ENCODE measurements at regions not wholly inside any gene's neighbourhood (a gene's known extent, or its start where the extent isn't known, plus 50 kb on each side); places are given as distances from the start of the nearest gene placed in this dataset.
A peak's percentile ranks its signal among the peaks of the same experiment; 100 is the strongest.

DNA sequence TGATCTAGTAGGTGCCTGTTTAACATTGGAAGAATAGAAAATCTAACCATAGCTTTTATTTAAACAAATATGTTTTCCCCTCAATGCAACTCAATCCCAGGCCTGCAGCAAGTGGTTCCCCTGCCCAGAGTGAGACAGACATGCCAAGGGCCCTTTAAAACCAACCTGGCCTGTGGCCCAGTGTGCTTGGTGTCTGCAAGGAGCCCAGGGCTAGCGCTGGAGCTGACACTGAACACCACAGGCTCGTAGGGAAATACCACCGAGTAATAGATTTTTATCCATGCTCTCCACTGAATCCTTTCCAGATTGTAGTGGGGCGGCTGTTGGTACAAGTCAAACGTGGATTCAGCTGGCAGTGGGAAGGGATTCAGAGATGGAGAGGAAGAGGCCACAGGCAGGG is 95.6 kb upstream of the NRXN3 start:
- DNase-seq, result no peak

DNA sequence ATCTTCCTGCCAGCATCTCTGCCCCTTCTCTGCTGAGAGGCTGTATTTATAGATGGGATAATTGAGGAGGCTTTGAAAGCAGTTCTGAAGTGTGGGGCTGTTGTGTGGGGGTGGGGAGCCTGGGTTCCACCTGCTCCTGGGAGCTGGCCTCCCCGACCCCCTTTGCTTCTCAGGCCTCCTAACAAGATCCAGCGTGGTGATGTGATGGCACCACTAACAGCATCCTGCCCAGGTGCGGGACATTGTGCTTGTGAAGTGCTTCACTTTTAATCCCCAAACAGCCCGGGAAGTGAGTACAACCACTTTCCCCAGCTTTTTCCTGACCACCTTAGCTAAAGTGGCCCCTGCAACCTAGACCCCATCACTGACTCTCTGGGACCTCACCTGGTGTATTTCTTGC is 95.1 kb upstream of the NRXN3 start:
- DNase-seq, result no peak

DNA sequence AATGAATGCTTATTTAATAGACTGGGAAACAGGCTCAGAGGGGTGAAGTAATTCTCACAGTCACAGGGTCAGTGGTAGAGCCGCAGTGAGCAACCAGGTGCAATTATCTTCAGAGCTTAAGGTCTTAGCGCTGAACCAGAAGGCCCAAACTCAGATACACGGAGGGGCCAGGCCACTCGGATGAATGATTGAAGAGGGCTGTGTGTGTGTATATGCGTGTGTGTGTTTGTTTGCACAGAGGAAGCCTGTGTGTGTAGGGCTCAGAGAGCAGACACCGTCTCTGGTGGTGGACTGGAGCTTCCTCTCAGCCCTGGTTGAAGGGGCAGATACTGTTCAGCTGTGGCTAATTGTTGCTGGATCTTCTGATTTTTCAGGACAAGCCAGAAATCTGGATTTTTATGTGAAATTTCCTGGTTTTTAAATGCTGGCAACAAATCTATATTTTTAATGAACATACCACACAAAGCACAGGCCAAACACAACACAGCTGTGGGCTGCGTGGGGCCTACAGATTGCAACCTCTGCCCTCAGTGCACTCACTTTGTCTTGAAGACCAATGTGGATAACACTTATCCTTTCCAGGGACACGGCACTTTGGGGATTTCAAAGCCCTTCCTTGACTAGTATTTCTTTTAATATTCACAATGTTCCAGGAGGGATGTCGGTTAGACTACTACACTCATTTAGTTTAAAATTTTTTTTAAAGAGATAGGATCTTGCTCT is 94.5 kb upstream of the NRXN3 start:
- DNase-seq, result no peak

DNA sequence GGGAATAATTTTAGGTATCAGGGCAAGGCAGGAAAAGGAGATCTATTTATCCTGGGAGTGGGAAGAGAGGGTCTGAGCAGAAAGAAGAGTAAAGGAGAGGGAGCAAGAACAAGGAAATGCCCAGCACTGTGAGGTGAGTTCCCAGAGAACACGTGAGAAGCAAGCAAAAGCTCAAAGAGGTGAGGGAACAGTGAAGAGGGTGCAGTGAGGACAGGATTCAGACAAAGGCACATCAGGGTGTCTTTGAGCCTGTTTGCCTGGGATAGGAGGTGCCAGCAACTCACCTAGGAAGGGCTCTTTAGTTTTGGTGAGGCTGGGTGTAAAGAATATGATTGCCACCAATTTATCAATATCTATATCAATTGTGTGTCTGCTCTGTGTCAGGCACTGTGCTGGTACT is 88.9 kb upstream of the NRXN3 start:
- no peak for DNase-seq

DNA sequence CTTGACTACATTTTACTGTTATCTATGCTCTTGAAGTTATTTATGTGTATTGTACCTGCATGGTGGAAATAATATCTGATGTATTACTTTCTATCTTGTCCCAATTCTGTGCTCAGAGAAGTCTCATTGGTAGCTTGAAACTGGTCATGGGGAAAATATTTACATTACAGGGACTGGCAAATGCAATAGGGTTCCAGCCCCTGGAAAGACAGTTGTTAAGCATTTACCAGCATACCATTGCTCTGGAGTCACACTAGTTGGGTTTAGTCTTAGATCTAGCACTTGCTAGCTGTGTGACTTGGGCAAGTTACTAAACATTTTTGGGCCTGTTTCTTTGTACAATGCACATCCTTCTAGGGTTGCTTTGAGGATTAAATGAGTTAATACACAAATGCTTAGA is 86.3 kb upstream of the NRXN3 start:
- no peak for DNase-seq

DNA sequence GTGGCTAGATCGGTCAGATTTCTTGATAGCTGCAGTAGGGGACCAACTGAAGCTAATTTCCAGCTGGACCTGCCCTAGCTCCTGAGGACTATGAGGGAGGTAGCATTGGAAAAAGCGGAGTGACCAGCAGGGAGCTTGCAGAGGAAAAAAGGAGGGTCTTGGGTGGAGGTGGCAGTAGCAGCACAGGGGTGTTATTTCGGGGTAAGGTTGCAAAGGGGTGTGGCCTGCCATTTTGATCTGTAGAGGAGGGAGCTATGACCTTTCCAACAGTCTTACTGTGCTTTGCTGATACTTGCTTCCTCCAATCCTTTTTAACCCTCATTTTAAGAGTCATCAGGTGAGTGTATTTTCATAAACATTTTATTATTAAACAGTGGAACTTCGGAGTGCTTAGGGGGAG is 83.8 kb upstream of the NRXN3 start:
- DNase-seq, result no peak

DNA sequence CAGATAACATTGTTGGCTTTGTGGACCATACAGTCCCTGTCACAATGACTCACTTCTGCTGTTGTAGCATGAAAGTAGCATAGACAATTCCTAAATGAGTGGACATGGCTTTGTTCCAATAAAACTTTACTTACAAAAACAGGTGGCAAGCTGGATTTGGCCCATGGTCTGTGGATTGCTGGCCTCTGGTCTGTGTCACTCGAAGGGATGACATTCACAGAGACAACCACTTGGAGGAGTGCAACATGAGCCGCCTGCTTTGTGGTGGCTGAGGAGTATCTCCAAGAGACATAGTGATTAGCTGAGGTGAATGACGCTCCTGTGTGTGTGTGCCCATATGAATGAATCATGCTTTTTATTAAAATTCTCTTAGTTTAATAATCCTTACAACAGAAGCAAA is 81.3 kb upstream of the NRXN3 start:
- no peak for DNase-seq

DNA sequence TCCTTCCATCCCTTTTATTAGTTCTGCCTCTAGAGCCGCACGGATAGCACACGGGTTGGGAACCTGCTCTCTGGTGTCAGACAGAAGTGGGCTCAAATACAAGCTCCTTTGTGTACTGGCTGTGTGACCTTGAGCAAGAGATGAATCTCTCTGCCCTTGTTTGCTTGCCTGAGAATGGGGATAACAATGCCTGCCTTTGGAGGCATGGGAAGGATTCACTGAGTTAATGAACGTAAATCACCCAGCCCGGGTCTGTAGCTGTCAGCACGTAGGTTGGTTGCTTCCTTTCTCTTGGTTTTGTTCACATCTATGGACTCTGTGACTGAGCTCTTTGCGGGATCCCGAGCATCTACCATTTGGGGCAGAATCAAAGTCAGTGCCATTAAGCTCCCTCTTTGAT is 79.3 kb upstream of the NRXN3 start:
- DNase-seq, result no peak

DNA sequence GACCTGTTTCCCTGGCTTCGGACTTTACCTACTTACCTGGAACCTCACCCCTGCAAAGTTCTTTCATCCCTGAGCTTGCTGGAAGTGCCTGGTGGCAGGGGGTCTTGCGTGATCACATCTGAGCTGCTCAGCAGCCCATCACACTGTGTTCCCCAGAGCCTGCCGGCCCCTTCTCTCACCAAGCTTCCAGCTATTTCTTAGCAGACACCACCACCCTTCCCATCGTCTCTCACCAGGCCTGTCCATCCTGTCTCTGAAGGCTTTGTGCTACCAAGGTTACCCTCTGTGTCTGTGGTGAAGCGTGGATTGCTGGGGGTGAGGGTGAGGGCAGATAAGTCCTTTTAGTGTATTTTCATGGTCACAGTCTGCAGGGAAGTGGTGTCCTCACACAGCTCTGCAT is 78.8 kb upstream of the NRXN3 start:
- DNase-seq, result no peak

DNA sequence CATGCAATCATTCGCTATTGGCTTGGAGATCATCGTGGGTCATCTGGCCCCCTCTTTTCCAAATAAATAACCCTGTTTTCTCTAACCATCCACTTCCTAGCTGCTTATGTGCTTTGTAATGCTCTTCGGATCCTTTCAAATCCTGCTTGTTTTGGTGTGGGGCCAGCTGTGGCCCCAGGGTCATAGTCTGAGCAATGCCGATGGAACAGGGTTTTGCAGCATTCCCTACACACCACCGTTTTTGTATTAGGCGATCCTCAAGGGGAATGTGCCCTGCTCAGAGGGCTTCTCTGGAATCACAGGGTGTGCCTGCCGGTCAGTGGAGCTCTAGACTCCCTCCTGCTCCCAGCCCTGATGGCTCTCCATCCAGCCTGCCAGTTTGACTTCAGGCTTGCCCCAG is 78.1 kb upstream of the NRXN3 start:
- DNase-seq, result no peak

DNA sequence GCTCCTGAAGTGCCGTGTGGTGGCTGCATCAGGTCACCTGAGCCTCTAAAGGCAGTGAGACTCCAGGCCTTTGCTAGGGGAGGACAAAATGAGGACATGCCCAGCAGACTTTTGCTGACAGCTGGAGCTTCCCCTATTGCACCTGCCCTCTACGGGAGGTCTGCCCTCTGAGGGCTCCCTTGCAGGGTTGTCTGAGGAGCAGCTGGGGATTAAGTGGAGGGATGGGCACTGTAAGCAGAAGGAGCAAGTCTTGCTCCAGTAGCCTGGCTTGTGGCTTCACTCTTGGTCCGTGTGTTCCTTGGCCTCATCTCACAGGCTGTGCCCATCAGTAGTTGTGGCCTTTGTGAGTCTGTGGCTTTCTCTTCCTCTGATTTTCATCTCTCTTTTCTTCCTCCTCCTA is 66.9 kb upstream of the NRXN3 start:
- DNase-seq, result peak; percentile 8

DNA sequence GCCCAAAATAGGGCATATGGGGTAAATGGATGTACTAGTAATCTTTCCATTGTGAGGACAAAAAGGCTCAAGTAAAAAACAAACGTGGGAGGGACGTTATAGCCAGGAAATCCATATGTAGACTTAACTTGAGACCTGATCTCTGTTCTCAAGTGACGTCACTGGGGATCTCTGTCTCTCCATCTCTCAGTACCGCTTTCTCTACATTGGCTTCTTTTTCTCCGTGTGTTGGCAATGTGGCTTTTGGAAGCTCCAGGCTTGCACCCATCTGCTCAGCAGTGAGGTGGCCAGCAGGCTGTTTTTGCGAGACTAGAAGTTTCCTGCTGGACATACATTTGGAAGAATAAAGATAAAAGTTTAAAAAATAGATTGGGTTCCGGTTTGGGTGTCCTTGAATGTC is 66.0 kb upstream of the NRXN3 start:
- DNase-seq, result no peak

DNA sequence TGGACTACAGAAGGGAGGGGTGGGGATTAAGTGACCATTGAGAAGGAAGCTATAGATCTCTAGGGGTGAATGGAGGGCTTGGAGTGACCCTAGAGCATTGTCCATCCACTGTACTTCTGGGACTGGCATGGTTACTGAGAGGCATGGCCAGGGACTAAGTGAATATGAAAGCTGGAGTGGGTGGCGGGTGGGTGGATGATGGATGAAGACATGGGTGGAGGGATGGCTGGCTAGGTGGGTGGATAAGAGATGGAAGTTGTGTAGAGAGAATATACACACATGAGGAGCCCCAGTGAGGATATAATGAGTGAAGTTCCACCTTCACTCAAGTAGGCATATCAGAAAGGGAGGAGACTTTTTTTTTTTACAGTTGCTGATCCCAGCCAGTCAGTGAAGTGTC is 65.5 kb upstream of the NRXN3 start:
- no peak for DNase-seq

DNA sequence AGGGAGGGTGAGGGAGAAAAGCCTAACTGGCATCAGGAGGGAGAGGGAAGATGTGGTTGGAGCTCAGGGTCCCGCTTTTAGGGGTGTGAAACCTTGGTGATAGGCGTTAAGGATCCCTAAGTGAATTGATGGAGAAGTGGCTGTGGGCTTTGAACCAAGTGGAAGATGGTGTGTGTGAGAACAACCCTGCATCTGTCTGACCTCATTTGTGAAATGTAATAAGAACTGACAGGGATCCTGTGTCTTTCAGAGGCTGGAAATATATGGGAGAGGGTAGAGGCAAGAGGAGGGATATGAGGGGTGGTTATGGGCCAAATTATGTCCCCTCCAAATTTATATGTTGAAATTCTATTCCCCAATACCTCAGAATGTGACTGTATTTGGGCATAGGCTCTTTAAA is 63.8 kb upstream of the NRXN3 start:
- no peak for DNase-seq

DNA sequence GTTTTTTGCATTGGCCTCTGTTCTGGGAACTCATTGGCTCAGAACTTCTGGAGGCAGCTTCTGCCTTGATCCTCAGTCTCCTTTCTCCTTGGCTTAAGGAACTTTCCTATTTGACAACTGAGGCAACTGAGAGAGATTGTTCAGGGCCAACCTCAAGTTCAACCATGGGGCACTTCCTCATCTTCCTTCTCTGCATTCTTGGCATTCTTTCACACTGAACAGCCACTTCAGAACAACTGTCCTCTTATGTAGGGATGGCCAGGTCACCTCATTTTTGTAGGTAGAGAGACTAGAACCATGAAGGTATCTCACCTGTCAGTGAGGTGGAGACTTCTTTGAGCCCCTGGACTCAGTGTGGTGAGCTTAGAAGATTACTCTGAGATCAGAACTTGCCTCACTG is 63.0 kb upstream of the NRXN3 start:
- no peak for DNase-seq

DNA sequence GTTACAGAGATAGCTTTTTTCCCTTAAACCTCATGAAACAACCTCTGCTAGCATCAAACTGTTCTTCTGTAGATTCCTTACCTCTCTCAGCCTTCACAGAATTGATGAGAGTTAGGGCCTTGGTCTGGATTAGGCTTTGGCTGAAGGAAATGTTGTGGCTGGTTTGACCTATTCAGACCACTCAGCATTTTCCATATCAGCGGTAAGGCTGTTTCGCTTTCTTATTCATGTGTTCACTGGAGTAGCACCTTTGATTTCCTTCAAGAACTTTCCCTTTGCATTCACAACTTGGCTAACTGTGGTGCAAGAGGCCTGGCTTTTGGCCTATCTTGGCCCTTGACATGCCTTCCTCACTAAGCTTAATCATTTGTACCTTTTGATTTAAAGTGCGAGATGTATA is 50.7 kb upstream of the NRXN3 start:
- no peak for DNase-seq

Measured in KG1 (cell line).